ENCODE measurements at regions not wholly inside any gene's neighbourhood (a gene's known extent, or its start where the extent isn't known, plus 50 kb on each side); places are given as distances from the start of the nearest gene placed in this dataset.
"Not testable (repeated sequence)": the region's sequence is repeated elsewhere in the genome, so short reads cannot be mapped to it uniquely, and the experiment has no call there.

DNA sequence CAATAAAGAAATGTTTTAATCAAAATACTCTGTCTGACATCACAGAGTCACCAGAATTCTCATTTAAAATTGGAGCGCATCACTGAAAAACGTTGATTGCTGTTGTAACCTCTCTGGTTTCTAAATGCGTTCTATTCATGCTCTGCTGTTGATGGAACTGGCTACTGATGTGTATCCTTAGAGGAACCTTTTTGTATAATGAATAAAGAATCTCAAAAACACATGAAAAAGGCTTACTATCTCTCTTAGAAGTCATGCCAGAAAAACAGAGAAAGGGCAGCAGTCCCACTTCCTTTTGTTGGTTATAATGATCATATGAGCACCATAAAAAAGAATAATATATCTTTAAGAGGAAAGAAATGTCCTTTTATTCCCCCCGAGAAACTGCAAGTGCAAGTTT is 615.5 kb downstream of the TLE1 start:
- no peak for DNase-seq (ENCODE audit: extremely low read depth in 1 of 11, low read depth in 9 of 11, low spot score in 4 of 11)

- DNase-seq (ENCODE audit: extremely low read depth in 1 of 11, low read depth in 9 of 11, low spot score in 4 of 11): no peak
Measured at GRCh38 chr9:81072758-81073157, 616.6 kb downstream of the TLE1 start.

- DNase-seq (ENCODE audit: extremely low read depth in 1 of 11, low read depth in 9 of 11, low spot score in 4 of 11): no peak
Measured at GRCh38 chr9:81071108-81071507, 618.2 kb downstream of the TLE1 start.

DNA sequence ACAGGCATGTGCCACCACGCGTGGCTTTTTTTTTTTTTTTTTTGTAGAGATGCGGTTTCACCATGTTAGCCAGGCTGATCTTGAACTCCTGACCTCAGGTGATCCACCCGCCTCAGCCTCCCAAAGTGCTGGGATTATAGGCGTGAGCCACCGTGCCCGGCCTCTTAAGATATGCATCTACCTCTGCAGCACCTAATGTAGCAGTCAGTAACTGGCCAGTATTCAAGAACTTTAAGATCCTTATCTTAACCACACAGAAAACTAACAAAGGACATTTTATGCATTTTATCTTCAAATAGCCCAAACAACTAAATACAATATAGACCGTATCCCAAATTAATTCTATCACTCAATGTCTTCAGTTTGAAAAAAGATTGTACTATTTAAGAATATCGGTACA is 618.7 kb downstream of the TLE1 start:
- no peak for DNase-seq (ENCODE audit: extremely low read depth in 1 of 11, low read depth in 9 of 11, low spot score in 4 of 11)

- DNase-seq (ENCODE audit: extremely low read depth in 1 of 11, low read depth in 9 of 11, low spot score in 4 of 11): no peak
Measured at GRCh38 chr9:81069923-81070322, 619.4 kb downstream of the TLE1 start.

DNA sequence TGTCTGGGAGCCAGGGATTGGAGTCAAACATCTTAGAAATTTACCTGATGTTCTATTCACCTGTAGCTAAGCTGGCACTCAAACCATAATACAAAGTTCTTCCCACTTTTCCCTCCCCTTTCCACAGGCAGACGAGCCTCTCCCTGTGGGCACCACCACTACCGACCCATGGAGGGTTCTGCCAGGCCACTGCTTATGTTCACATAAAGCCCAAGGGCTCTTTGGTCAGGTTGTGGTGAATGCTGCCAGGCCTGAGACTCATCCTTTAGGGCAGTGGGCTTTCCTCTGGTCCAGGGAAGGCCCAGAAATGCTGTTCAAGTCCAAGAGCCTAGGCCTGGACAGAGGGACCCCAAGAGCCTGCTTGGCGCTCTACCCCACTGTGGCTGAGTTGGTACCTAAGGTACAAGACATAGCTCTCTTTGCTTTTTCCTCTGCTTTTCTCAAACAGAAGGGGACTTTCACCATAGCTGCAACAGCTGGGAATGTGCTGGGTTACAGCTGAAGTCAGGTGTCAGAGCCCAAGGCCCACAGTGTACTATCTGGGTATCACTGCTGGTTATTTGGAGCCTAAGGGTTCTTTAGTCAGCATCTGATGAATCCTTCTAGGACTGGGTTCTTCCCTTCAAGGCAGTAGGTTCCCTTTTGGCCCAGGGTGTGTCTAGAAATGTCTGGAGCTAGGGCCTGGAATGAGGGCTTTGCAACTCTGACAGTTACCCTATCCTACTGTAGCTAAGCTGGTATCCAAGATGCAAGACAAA is 620.1 kb downstream of the TLE1 start:
- no peak for DNase-seq (ENCODE audit: extremely low read depth in 1 of 11, low read depth in 9 of 11, low spot score in 4 of 11)

DNA sequence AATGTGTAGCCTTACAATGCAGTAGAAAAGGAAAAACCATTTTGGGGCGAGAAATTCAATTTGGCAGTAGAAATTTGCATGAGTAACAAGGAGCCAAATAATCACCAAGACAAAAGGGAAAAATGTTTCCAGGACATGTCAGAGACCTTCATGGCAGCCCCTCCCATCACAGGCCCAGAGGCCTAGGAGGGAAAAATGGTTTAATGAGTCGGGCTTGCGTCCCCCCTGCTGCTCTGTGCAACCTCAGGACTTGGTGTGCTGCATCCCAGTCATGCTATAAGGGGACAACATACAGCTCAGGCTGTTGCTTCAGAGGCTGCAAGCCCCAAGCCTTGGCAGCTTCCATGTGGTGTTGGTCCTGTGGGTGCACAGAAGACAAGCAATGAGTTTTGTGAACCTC is 626.4 kb downstream of the TLE1 start:
- DNase-seq (ENCODE audit: extremely low read depth in 1 of 11, low read depth in 9 of 11, low spot score in 4 of 11): not testable (repeated sequence)

- DNase-seq (ENCODE audit: extremely low read depth in 1 of 11, low read depth in 9 of 11, low spot score in 4 of 11): no peak
Measured at GRCh38 chr9:81058782-81059181, 630.6 kb downstream of the TLE1 start.

- DNase-seq (ENCODE audit: extremely low read depth in 1 of 11, low read depth in 9 of 11, low spot score in 4 of 11): no peak
Measured at GRCh38 chr9:81053298-81054025, 635.9 kb downstream of the TLE1 start.

- DNase-seq (ENCODE audit: extremely low read depth in 1 of 11, low read depth in 9 of 11, low spot score in 4 of 11): no peak
Measured at GRCh38 chr9:81052846-81053245, 636.5 kb downstream of the TLE1 start.

GRCh38 chr9:81047280-81047679 is 642.1 kb downstream of the TLE1 start:
- no peak for DNase-seq (ENCODE audit: extremely low read depth in 1 of 11, low read depth in 9 of 11, low spot score in 4 of 11)

DNA sequence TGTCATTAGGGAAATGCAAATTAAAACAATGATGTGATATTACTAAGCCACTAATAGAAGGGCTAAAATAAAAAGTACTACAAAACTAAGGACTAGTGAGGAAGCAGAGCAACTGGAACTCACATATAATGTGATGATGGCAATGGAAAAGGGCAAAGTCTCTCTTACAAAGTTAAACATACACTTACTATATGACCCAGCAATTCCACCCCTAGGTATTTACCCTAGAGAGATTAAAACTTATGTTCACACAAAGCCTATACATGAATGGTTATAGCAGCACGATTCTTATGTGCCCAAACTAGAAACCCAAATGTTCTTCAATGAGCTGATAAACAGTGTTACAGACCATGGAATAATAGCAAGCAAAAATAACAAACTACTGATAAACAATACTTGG is 643.7 kb downstream of the TLE1 start:
- DNase-seq (ENCODE audit: extremely low read depth in 1 of 11, low read depth in 9 of 11, low spot score in 4 of 11): no peak

GRCh38 chr9:81037889-81038288 is 651.5 kb downstream of the TLE1 start:
- DNase-seq (ENCODE audit: extremely low read depth in 1 of 11, low read depth in 9 of 11, low spot score in 4 of 11): no peak

DNA sequence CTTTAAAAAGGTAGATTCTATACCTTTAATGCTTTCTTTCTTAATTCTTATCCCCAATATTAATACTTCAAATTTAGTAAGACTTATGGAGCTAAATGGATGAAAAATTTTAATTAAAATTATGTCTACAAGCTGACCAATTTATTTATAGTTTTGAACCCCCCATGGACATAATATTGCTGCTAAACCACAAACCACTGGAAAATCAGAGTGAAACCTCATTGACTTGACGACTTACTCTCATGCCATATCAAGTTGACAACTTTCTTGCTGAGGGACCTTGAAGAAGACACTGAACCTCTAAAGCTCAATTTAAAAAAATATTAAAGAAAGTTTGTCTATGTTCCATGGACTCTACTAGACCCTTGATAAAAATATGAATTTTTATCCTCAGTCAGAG is 653.7 kb downstream of the TLE1 start:
- no peak for DNase-seq (ENCODE audit: extremely low read depth in 1 of 11, low read depth in 9 of 11, low spot score in 4 of 11)

DNA sequence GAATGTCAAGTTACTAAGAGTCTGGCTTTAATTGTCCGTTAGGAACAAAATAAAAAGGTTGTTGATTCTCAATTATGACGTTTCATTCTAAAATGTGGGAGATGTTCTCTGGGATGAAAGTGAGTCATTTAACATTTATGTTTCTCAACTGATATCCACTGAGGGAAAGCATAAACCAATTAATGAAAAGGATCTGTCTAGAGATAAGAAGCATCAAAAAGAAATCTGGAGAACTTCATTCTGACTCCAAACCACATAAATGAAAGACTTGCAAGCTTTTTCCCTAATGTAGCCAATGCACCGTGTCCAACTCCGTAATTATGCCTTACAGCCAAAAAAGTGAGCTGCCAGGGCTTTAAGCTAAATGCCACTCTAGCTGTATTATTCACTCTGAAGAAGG is 654.2 kb downstream of the TLE1 start:
- no peak for DNase-seq (ENCODE audit: extremely low read depth in 1 of 11, low read depth in 9 of 11, low spot score in 4 of 11)

- DNase-seq (ENCODE audit: extremely low read depth in 1 of 11, low read depth in 9 of 11, low spot score in 4 of 11): no peak
Measured at GRCh38 chr9:81032831-81033230, 656.5 kb downstream of the TLE1 start.

DNA sequence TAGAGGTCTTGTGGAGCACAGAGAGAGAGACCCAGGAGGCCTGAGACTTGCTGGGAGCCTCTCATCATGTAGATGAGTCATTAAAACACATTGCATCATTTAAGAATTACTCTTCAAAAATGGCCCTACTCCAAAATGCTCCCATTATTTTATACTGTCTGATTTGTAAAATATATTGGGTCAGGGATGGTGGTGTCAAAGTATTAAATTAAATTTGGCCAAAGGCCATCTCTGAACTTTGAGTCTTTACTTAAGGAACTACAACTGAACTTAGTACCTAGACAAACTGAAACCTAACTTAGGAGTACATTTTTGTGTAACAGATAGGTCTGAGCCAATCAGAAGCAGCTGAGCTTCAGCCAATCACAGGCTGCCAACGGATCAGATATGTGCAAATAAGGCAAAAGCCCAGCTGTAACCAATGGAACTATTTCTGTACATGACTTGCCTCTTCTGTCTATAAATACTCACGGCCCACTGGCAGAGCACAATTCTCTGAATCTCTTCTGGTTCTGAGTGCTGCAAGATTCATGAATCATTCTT is 657.2 kb downstream of the TLE1 start:
- no peak for DNase-seq (ENCODE audit: extremely low read depth in 1 of 11, low read depth in 9 of 11, low spot score in 4 of 11)

DNA sequence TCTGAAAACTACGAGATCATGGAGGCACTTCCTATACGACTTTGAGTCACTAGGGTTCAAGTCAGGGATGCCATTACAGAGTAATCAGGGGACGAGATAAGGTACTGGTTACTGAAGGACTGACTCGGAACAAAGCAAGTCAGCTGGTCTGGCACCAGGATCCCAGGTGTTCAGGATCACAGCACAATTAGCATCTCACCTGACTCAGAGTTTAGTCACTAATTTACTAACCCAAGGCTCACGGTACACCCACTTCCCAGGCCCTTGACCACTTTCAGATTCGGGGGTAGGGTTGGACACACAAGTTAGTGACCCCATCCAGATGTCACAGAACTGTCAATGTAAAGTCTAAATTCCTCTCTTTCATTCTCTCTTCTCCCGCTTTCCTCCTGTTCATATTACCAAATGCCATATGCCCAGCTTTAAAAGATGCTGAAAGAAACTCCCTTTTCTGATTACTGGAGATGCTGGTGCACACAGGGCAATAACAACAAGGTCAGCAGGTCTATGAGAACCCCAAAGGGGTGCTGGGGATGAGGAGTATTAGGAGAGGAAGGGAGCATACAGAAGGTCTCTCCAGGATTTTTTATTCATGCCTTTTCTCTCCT is 657.8 kb downstream of the TLE1 start:
- no peak for DNase-seq (ENCODE audit: extremely low read depth in 1 of 11, low read depth in 9 of 11, low spot score in 4 of 11)

GRCh38 chr9:81030027-81030426 is 659.3 kb downstream of the TLE1 start:
- no peak for DNase-seq (ENCODE audit: extremely low read depth in 1 of 11, low read depth in 9 of 11, low spot score in 4 of 11)

DNA sequence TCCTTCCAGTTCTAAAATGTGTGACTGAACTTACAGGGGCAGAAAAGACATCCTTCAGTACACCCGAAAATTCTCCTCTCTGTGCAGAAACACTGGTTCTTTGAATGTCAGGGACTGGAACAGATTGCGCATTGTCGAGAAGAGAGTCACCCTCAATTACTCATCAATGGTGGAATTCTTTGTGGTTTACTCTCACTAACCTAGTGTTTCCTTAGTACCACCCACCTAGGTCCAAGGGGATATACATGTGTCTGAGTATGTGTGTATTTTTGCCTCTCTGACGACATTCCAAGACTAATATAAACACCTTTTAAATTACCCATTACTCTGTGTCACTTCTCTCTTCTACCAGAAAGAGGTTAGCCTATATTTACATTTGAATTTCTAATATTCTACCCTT is 660.8 kb downstream of the TLE1 start:
- no peak for DNase-seq (ENCODE audit: extremely low read depth in 1 of 11, low read depth in 9 of 11, low spot score in 4 of 11)

Measured in renal cortex interstitium (tissue), 11 donors.